ENCODE measurements at regions not wholly inside any gene's neighbourhood (a gene's known extent, or its start where the extent isn't known, plus 50 kb on each side); places are given as distances from the start of the nearest gene placed in this dataset.
"Not testable (repeated sequence)": the region's sequence is repeated elsewhere in the genome, so short reads cannot be mapped to it uniquely, and the experiment has no call there.

DNA sequence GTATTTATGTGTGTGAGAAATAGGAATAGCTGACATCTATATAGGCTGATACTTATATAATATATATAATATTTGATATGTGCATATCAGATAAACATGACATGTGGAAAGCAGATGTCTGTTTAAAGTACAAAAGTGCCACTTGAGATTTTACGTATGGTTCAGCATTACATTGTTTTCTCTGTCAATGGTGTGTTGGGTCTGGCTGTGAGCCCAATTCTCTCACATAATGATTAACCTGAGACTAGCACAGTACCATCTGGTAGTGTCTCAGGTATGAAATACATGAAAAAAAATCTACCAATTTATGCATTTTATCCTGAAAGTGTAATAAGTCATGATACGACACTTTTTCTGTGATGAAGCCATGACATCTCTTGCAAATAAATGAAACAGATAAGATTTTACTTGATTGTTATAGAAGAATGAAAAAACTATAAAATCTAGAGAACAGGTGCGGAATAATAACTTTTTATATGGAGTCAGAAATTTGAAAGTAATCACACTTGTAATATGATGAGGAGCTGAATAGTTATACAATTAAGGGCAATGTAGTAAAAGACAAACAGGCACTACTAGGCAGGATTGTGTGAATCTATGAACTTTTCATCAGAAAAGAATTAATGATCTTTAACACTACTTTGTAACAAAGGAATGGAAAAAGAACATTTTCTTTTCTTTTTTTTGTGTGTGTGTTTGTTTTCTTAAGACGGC lies 1405.0 kb downstream of the OLFM4 start:
- Histone ChIP-seq H3K36me3 (no peaks in the 10 kb centered on the region), H3K27me3 (replicated peaks) (no peaks in the 10 kb centered on the region), H3K4me1 (replicated peaks) (no peaks in the 10 kb centered on the region), H3K9me3 (replicated peaks) (no peaks in the 10 kb centered on the region), H3K27ac (no peak overlapping the region), H3K4me3 (no peak overlapping the region)
- DNase-seq (ENCODE audit: low read depth in 1 of 2, low spot score in 2 of 2) = no peak

DNA sequence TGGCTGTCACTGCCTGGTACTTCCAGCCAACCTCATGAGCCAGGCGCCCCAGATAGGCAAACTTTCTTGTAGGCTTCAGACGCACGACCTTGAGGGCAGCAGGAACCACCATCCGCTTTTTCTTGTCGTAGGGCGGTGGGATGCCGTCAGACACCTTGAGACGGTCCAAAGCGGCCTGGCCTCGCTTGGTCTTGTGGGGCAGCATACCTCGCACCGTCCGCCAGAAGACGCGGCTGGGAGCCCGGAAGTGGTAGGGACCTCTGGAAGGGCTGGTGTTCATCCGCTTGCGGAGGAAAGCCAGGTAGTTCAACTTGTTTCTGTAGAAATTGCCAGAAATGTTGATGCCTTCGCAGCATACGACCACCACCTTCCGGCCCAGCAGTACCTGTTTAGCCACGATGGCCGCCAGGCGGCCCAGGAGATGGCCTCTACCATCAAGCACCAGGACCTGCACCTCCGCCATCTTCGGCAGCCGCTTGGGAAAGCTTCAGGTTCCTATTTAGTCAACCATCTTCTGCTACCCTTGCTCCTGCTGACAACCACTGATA lies 1412.3 kb downstream of the OLFM4 start:
- not testable (repeated sequence) for H3K27ac ChIP-seq; DNase-seq (ENCODE audit: low read depth in 1 of 2, low spot score in 2 of 2); H3K4me1 ChIP-seq (replicated peaks); H3K9me3 ChIP-seq (replicated peaks); H3K36me3 ChIP-seq; H3K27me3 ChIP-seq (replicated peaks); H3K4me3 ChIP-seq

DNA sequence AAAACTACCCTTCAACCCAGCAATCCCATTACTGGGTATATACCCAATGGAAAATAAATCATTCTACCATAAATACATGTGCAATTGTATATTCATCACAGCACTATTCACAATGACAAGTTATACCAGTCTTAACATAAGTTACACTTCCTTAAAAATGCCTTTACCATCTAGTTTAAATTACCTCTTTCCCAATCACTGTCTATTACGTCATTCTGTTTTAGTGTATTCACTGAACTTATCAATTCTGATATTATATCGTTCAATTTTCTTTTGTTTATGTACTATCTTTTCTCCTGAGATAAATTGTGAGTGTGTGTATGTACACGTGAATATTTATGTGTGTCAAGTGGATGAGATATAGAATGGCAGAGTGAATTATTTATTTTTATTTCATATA lies 1416.8 kb downstream of the OLFM4 start:
- DNase-seq (ENCODE audit: low read depth in 1 of 2, low spot score in 2 of 2) = no peak

DNA sequence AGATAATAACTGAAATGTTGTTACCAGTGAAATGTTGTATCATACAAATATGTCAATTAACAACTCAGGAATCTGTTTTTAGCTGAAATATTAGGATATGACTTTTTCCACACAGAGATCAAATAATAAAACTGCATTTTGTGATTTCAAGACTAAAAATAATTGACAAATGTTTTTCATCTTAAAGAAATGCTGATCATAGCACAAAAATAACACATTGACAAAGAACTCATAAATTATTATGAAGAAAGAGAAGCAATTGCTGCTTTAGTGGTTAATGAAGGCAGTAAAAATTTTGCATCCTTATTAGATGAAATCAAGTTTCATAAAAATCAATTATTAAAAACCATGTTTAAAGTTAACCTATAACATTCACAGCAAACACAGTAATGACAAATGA lies 1417.3 kb downstream of the OLFM4 start:
- no peak overlapping the region for H3K4me3 ChIP-seq
- H3K36me3 ChIP-seq = no peaks in the 10 kb centered on the region
- no peak overlapping the region for H3K27ac ChIP-seq
- H3K9me3 ChIP-seq (replicated peaks) = no peaks in the 10 kb centered on the region
- no peaks in the 10 kb centered on the region for H3K27me3 ChIP-seq (replicated peaks)
- no peak for DNase-seq (ENCODE audit: low read depth in 1 of 2, low spot score in 2 of 2)
- no peaks in the 10 kb centered on the region for H3K4me1 ChIP-seq (replicated peaks)

More for the DNA sequence above, 1416.8 kb downstream of the OLFM4 start:
- H3K27ac ChIP-seq = no peak overlapping the region
- H3K4me1 ChIP-seq (replicated peaks) = no peaks in the 10 kb centered on the region
- H3K9me3 ChIP-seq (replicated peaks) = no peaks in the 10 kb centered on the region
- H3K27me3 ChIP-seq (replicated peaks) = no peaks in the 10 kb centered on the region
- no peak overlapping the region for H3K4me3 ChIP-seq
- no peaks in the 10 kb centered on the region for H3K36me3 ChIP-seq

DNA sequence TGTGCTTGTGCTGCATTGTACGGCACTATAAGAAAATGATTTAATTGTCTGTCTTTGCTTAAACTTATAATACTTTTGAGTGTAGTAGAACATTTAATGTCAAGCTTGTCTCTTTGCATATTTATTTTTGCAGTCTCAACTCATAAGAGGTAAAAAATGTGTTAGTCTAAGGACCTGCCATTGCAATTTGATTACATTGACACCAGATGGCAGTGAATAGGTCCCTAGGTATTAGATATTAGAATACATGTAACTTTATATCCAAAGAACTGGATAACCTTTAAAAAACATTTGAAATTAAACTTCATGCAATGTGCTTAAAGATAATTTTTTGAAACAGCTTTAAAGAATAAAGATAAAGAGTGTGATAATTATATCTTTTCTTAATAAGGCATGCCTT lies 1421.3 kb downstream of the OLFM4 start:
- no peak overlapping the region for H3K27ac ChIP-seq
- H3K4me3 ChIP-seq = no peak overlapping the region
- no peaks in the 10 kb centered on the region for H3K9me3 ChIP-seq (replicated peaks)
- DNase-seq (ENCODE audit: low read depth in 1 of 2, low spot score in 2 of 2) = no peak
- H3K4me1 ChIP-seq (replicated peaks) = no peaks in the 10 kb centered on the region
- no peaks in the 10 kb centered on the region for H3K36me3 ChIP-seq
- no peaks in the 10 kb centered on the region for H3K27me3 ChIP-seq (replicated peaks)

DNA sequence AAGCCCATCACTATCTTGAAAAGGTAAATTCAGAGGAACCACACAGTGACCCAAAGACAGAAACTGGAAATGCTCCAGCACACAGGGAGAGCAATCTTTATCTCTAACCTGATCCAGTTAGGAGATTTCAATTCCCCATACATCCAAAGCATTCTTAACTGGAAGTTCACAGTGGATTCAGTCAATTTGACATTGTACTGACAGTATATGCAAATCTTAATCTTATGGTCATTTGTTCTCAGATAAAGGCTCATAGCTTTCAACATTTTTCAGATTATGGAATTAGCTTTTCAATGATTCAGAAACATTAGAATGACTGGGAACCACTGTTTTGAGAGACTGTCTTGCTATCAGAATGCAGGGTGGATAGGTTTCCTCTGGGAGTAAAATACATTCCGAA lies 1455.6 kb downstream of the OLFM4 start:
- no peak for DNase-seq (ENCODE audit: low read depth in 1 of 2, low spot score in 2 of 2)
- Histone ChIP-seq H3K4me3 (no peak overlapping the region), H3K27me3 (replicated peaks) (no peaks in the 10 kb centered on the region), H3K36me3 (no peaks in the 10 kb centered on the region), H3K4me1 (replicated peaks) (no peaks in the 10 kb centered on the region), H3K27ac (no peak overlapping the region), H3K9me3 (replicated peaks) (no peaks in the 10 kb centered on the region)

DNA sequence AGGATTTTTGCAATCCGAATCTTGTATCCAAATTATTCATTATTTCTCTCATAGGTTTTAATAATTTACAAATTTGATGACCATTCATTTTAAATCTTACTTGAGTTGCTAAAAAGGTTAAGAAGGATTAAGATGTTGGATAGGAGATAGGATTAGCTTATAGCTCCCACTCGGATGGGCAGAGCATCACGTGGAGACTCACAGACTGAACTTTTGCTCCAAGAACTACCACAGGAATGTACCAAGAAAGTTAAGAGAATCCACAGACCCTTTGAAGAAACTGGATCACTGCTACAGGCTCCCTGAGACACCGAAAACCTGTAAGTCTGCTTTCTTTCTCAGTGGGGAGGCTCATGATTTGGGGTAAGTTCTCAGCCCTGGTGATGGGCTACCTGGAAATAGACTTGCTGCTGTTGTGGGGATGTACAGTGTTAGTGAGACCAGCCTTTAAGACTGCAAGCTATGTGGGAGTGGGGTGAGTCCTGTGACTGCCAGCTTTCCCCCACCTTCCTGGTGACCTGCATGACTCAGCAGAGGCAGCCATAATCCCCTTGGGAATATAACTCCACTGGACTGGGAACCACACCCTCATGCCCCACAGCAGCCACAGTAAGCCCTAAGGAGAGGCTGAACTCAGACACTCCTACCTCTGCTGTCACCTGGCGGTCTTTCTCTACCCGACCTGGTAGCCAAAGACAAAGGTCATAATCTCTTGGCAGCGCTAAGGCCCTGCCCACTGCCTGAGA lies 1458.0 kb downstream of the OLFM4 start:
- no peak overlapping the region for H3K27ac ChIP-seq
- DNase-seq (ENCODE audit: low read depth in 1 of 2, low spot score in 2 of 2) = no peak
- no peaks in the 10 kb centered on the region for H3K27me3 ChIP-seq (replicated peaks)
- H3K9me3 ChIP-seq (replicated peaks) = no peaks in the 10 kb centered on the region; the same call in 1 of the 2 replicates
- H3K36me3 ChIP-seq = no peaks in the 10 kb centered on the region
- no peak overlapping the region for H3K4me3 ChIP-seq
- H3K4me1 ChIP-seq (replicated peaks) = no peaks in the 10 kb centered on the region

DNA sequence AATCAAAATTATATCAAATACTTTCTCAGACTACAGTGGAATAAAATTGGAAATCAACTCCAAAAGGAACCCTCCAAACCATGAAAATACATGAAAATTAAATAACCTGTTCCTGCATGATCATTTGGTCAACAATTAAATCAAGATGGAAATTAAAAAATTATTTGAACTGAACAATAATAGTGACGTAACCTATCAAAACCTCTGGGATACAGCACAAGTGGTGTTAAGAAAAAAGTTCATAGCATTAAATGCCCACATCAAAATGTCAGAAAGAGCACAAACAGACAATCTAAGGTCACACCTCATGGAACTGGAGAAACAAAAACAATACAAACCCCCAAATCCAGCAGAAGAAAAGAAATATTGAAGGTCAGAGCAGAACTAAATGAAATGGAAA lies 1460.7 kb downstream of the OLFM4 start:
- H3K36me3 ChIP-seq = no peaks in the 10 kb centered on the region
- no peak for DNase-seq (ENCODE audit: low read depth in 1 of 2, low spot score in 2 of 2)
- no peaks in the 10 kb centered on the region for H3K27me3 ChIP-seq (replicated peaks)
- no peak overlapping the region for H3K4me3 ChIP-seq
- no peak overlapping the region for H3K27ac ChIP-seq
- no peaks in the 10 kb centered on the region; the same call in 1 of the 2 replicates for H3K9me3 ChIP-seq (replicated peaks)
- no peaks in the 10 kb centered on the region for H3K4me1 ChIP-seq (replicated peaks)

DNA sequence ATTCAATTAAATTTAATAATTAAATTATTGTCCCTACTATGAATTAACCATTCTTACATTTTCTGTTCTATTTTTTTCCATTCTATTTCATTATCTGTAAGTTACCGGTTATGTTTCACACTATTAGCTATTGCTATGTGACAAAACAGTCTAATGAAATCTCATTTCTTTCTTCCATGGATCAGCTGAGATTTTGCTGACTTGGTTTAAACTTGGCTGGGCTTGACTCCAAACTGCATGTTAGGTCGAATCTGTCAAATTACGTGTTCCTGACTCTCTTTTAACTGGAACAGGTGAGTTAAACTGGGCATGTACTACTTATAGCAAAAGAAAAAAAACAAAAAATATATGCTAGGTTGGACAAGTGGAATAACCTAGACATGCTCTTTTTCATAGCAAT lies 1464.4 kb downstream of the OLFM4 start:
- Histone ChIP-seq H3K9me3 (replicated peaks) (no peaks in the 10 kb centered on the region; the same call in 1 of the 2 replicates), H3K36me3 (no peaks in the 10 kb centered on the region), H3K27ac (no peak overlapping the region), H3K4me1 (replicated peaks) (no peaks in the 10 kb centered on the region), H3K27me3 (replicated peaks) (no peaks in the 10 kb centered on the region), H3K4me3 (no peak overlapping the region)
- DNase-seq (ENCODE audit: low read depth in 1 of 2, low spot score in 2 of 2) = no peak

DNA sequence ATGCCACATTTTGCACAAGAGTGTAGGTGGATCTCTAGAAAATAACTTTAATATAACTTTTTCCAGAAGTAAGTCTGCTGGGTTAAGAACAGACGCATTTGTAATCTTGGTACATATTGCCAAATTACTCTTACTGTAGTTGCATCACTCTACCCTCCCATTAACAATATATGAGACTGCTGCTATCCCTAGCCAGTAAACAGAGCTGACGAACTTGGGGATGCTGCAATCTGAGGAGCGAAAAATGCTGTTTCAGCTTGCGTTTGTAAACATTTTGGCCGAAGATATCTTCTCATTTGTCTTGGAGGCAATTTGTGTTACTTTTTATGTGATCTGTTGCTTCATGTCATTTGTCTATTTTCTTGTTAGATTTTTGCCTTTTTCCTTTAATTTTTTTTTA lies 1482.8 kb downstream of the OLFM4 start:
- Histone ChIP-seq H3K9me3 (replicated peaks) (no peaks in the 10 kb centered on the region), H3K36me3 (no peaks in the 10 kb centered on the region), H3K27me3 (replicated peaks) (no peaks in the 10 kb centered on the region), H3K4me1 (replicated peaks) (no peaks in the 10 kb centered on the region), H3K27ac (no peak overlapping the region), H3K4me3 (no peak overlapping the region)
- no peak for DNase-seq (ENCODE audit: low read depth in 1 of 2, low spot score in 2 of 2)

DNA sequence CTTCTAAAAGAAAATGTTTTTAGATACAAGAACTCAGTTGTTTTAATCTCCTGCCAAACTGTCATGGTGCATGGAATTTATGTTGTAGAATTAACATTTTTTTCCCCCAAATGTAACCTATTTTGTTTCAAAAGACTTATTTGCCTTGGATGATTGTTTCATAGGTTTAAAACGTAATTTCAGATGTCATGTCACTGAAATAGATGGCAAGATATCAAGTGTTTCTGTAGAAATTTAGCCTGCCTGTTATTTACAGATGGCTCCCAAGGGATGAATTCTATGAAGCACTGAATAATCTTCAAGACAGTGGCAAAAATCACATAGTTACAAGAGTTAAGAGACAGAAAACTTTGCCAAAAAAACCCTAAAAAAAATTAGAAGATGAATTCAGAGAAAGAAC lies 1484.6 kb downstream of the OLFM4 start:
- H3K27me3 ChIP-seq (replicated peaks) = no peaks in the 10 kb centered on the region
- no peak for DNase-seq (ENCODE audit: low read depth in 1 of 2, low spot score in 2 of 2)
- no peak overlapping the region for H3K27ac ChIP-seq
- no peaks in the 10 kb centered on the region for H3K9me3 ChIP-seq (replicated peaks)
- no peak overlapping the region for H3K4me3 ChIP-seq
- no peaks in the 10 kb centered on the region for H3K36me3 ChIP-seq
- no peaks in the 10 kb centered on the region for H3K4me1 ChIP-seq (replicated peaks)

DNA sequence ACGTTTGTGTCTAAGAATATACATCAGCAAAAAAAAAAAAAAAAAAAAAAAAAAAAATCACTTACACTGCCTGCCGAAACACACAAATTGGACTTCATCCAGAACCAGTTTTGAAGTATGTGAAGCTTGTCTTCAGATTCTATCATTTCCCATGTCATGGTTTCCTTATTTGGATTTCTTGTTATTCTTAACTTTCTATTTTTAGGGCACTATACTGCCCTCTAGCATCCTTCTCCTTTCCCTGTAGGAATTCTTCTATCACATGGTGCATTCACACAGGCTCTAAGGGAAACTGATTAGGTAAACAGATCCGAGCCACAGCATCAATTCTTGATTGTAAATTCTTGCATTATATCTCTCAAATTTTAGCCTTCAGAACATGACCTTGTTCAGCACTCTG lies 1507.5 kb downstream of the OLFM4 start:
- no peaks in the 10 kb centered on the region for H3K4me1 ChIP-seq (replicated peaks)
- no peak overlapping the region for H3K4me3 ChIP-seq
- no peaks in the 10 kb centered on the region for H3K9me3 ChIP-seq (replicated peaks)
- no peaks in the 10 kb centered on the region for H3K36me3 ChIP-seq
- H3K27me3 ChIP-seq (replicated peaks) = no peaks in the 10 kb centered on the region
- H3K27ac ChIP-seq = no peak overlapping the region
- no peak for DNase-seq (ENCODE audit: low read depth in 1 of 2, low spot score in 2 of 2)

DNA sequence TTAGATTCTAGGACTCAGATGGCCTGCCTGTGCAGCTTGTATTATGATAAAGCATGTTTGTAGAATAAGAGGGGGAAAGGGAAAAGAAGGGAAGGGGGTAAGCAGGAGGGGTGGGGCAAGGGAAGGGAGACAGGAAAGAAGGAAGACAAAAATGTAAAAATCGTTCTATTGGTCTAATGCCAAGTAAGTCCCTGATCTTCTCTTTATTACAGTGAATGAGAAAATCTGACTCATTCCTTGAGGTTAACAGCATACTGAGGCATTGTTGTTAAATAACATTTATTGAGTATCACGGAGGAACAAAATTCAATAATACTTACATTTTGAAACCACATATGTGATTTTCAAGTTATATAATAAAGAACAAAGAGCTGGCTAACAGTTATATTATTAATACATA lies 1534.7 kb downstream of the OLFM4 start:
- H3K9me3 ChIP-seq (replicated peaks) = no peaks in the 10 kb centered on the region
- H3K27ac ChIP-seq = no peak overlapping the region
- no peaks in the 10 kb centered on the region for H3K27me3 ChIP-seq (replicated peaks)
- no peak for DNase-seq (ENCODE audit: low read depth in 1 of 2, low spot score in 2 of 2)
- no peaks in the 10 kb centered on the region for H3K36me3 ChIP-seq
- no peak overlapping the region for H3K4me3 ChIP-seq
- H3K4me1 ChIP-seq (replicated peaks) = no peaks in the 10 kb centered on the region

DNA sequence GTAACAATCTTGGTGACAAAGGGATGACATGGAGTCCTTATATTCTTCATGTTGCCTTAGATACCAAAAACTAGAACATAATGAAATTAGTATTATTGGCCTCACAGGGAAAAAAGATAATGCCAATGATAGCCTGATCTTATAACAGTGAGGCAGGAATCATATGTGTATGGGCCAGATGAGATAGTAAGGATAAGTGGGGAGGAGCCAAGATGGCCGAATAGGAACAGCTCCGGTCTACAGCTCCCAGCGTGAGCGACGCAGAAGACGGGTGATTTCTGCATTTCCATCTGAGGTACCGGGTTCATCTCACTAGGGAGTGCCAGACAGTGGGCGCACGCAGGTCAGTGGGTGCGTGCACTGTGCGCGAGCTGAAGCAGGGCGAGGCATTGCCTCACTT lies 1543.4 kb downstream of the OLFM4 start:
- H3K4me3 ChIP-seq; H3K27ac ChIP-seq; H3K27me3 ChIP-seq (replicated peaks); H3K9me3 ChIP-seq (replicated peaks); DNase-seq (ENCODE audit: low read depth in 1 of 2, low spot score in 2 of 2); H3K36me3 ChIP-seq; H3K4me1 ChIP-seq (replicated peaks): not testable (repeated sequence)
